OCI-LY1 (cell line): ENCODE measurements at regions not wholly inside any gene's neighbourhood (a gene's known extent, or its start where the extent isn't known, plus 50 kb on each side); places are given as distances from the start of the nearest gene placed in this dataset.

Experiments
- H2AFZ ChIP-seq: fragments of 200-600 bp; sonication (generic), shearing (Covaris generic); 2 replicates; pipeline ENCODE4 v1.6.0; 2014; ENCODE audit warnings: antibody characterized with exemption, mild to moderate bottlenecking, low read length
- H3F3A ChIP-seq: fragments of 200-600 bp; sonication (generic), shearing (Covaris generic); 2 replicates; pipeline ENCODE4 v1.6.0; 2014; ENCODE audit warnings: mild to moderate bottlenecking, antibody characterized with exemption, low read length, moderate library complexity; ENCODE audit not compliant: insufficient read depth
- H3K27ac ChIP-seq: fragments of 200-600 bp; sonication (generic); 2 replicates; pipeline ENCODE4 v1.5.1; 2014; ENCODE audit warnings: low read length, mixed run types, mild to moderate bottlenecking, low read depth; ENCODE audit not compliant: poor library complexity, severe bottlenecking
- H3K27me3 ChIP-seq: fragments of 200-600 bp; sonication (generic); 2 replicates; pipeline ENCODE4 v1.6.0; 2014; ENCODE audit warnings: antibody characterized with exemption, mild to moderate bottlenecking, low read length, moderate library complexity; ENCODE audit not compliant: insufficient read depth
- H3K36me3 ChIP-seq: fragments of 200-600 bp; sonication (generic); 2 replicates; pipeline ENCODE4 v1.6.1; 2014; ENCODE audit warnings: mild to moderate bottlenecking, antibody characterized with exemption, low read length, moderate library complexity, mixed read lengths; ENCODE audit not compliant: insufficient read depth
- H3K4me1 ChIP-seq: fragments of 200-600 bp; sonication (generic); 2 replicates; pipeline ENCODE4 v1.5.1; 2014; ENCODE audit warnings: mild to moderate bottlenecking, low read length, moderate library complexity; ENCODE audit not compliant: insufficient read depth, severe bottlenecking
- H3K4me2 ChIP-seq: fragments of 200-600 bp; sonication (generic), shearing (Covaris generic); 2 replicates; pipeline ENCODE4 v1.6.1; 2014; ENCODE audit warnings: low read length
- H3K4me3 ChIP-seq: fragments of 200-600 bp; sonication (generic); 2 replicates; pipeline ENCODE4 v1.5.1; 2014; ENCODE audit warnings: low read length, low read depth, mild to moderate bottlenecking, mixed read lengths; ENCODE audit not compliant: poor library complexity, severe bottlenecking
- H3K79me2 ChIP-seq: fragments of 200-600 bp; shearing (Covaris generic); 2 replicates; pipeline ENCODE4 v1.6.1; 2016; ENCODE audit warnings: mixed run types, low read length, mixed read lengths; ENCODE audit not compliant: insufficient read depth
- H3K9ac ChIP-seq: fragments of 200-600 bp; sonication (generic), shearing (Covaris generic); 2 replicates; pipeline ENCODE4 v1.6.1; 2014; ENCODE audit warnings: mild to moderate bottlenecking, low read length, mixed read lengths
- H3K9me2 ChIP-seq: fragments of 200-600 bp; sonication (generic), shearing (Covaris generic); 2 replicates; pipeline ENCODE4 v1.6.1; 2014; ENCODE audit warnings: low read depth, mild to moderate bottlenecking, low read length, mixed read lengths
- H3K9me3 ChIP-seq: fragments of 200-600 bp; shearing (Covaris generic); 2 replicates; pipeline ENCODE4 v1.6.1; 2014; ENCODE audit warnings: low read length, mixed read lengths
- H4K20me1 ChIP-seq: fragments of 200-600 bp; sonication (generic), shearing (Covaris generic); 2 replicates; pipeline ENCODE4 v1.6.0; 2016; ENCODE audit warnings: mild to moderate bottlenecking, low read length; ENCODE audit not compliant: insufficient read depth
- EZH2 ChIP-seq: fragments of 200-600 bp; sonication (generic), shearing (Covaris generic); IDR thresholded peaks from 2 replicates; pipeline ENCODE4 v1.8.0; 2017; ENCODE audit warnings: borderline replicate concordance, mixed run types, mild to moderate bottlenecking, antibody characterized with exemption, low read length, moderate library complexity, mixed read lengths
- TF ChIP-seq, protein P1 (sequence below): fragments of 200-600 bp; sonication (generic), shearing (Covaris generic); IDR thresholded peaks from 2 replicates; pipeline ENCODE4 v1.5.1; 2017; ENCODE audit warnings: mild to moderate bottlenecking, antibody characterized with exemption, low read length, moderate library complexity, mixed read lengths

GRCh38 chr14:86015941-86016340, 486.0 kb downstream of the FLRT2 start:
- TF ChIP-seq, protein P1, sequence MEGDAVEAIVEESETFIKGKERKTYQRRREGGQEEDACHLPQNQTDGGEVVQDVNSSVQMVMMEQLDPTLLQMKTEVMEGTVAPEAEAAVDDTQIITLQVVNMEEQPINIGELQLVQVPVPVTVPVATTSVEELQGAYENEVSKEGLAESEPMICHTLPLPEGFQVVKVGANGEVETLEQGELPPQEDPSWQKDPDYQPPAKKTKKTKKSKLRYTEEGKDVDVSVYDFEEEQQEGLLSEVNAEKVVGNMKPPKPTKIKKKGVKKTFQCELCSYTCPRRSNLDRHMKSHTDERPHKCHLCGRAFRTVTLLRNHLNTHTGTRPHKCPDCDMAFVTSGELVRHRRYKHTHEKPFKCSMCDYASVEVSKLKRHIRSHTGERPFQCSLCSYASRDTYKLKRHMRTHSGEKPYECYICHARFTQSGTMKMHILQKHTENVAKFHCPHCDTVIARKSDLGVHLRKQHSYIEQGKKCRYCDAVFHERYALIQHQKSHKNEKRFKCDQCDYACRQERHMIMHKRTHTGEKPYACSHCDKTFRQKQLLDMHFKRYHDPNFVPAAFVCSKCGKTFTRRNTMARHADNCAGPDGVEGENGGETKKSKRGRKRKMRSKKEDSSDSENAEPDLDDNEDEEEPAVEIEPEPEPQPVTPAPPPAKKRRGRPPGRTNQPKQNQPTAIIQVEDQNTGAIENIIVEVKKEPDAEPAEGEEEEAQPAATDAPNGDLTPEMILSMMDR, result no peak
- no peak for TF ChIP-seq EZH2
- no peak overlapping the region for H3K4me2 ChIP-seq

DNA sequence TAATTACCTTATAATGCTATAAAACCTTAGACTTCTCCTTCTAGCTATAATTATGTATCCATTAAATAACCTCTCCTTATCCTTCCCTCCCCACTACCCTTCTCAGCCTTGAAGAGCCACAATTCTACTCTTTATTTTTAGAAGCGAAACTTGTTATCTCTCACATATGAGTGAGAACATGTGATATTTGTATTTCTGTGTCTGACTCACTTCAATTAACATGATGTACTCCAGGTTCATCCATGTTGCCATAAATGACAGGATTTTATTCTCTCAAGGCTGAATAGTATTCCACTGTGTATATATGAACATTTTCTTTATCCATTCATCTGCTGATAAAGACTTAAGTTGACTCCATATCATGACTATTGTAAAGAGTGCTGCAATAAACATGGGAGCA, 485.6 kb downstream of the FLRT2 start:
- no peak overlapping the region for H3K9ac ChIP-seq
- no peak overlapping the region for H2AFZ ChIP-seq
- H3K4me1 ChIP-seq, result no peaks in the 10 kb centered on the region
- no peaks in the 10 kb centered on the region for H3K27me3 ChIP-seq
- no peaks in the 10 kb centered on the region for H3K9me2 ChIP-seq
- H3K4me2 ChIP-seq, result no peak overlapping the region
- TF ChIP-seq, protein P1, result no peak
- TF ChIP-seq EZH2, result no peak
- H3F3A ChIP-seq, result no peaks in the 10 kb centered on the region
- no peaks in the 10 kb centered on the region for H4K20me1 ChIP-seq
- no peak overlapping the region for H3K4me3 ChIP-seq
- no peaks in the 10 kb centered on the region for H3K79me2 ChIP-seq
- H3K27ac ChIP-seq, result no peak overlapping the region
- no peaks in the 10 kb centered on the region for H3K36me3 ChIP-seq
- no peaks in the 10 kb centered on the region for H3K9me3 ChIP-seq

More at GRCh38 chr14:86015941-86016340, 486.0 kb downstream of the FLRT2 start:
- no peak overlapping the region for H3K4me3 ChIP-seq
- H3K9ac ChIP-seq, result no peak overlapping the region
- no peaks in the 10 kb centered on the region for H3K4me1 ChIP-seq
- H3K9me3 ChIP-seq, result no peaks in the 10 kb centered on the region
- no peaks in the 10 kb centered on the region for H3K9me2 ChIP-seq
- H3K27me3 ChIP-seq, result no peaks in the 10 kb centered on the region
- no peak overlapping the region for H3K27ac ChIP-seq
- no peaks in the 10 kb centered on the region for H3F3A ChIP-seq
- no peaks in the 10 kb centered on the region for H4K20me1 ChIP-seq
- no peaks in the 10 kb centered on the region for H3K36me3 ChIP-seq
- H2AFZ ChIP-seq, result no peak overlapping the region
- no peaks in the 10 kb centered on the region for H3K79me2 ChIP-seq

DNA sequence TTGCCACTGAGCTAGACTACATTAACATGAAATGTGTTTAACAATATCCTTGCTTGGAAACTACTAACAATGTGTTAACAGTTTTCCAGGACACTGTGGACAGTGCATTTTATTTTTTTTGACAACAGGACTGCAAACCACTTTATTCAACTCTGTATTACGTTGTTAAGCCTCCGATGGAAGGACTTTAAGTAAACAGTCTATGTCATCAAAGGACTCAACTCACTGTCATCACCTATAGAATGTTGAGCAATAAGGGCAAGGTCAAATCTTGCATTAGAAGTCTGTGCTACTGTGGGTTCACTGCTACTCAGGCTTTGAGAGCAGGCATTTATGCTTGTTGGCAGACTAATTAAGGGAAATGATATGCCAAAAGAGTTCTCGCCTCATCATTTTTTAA, 483.7 kb downstream of the FLRT2 start:
- H3K4me3 ChIP-seq, result no peak overlapping the region
- H3K9ac ChIP-seq, result no peak overlapping the region
- no peaks in the 10 kb centered on the region for H3K4me1 ChIP-seq
- no peaks in the 10 kb centered on the region for H3K27me3 ChIP-seq
- TF ChIP-seq, protein P1, result no peak
- TF ChIP-seq EZH2, result no peak
- H2AFZ ChIP-seq, result no peak overlapping the region
- H3K9me2 ChIP-seq, result no peaks in the 10 kb centered on the region
- H4K20me1 ChIP-seq, result no peaks in the 10 kb centered on the region
- H3K27ac ChIP-seq, result no peak overlapping the region
- H3K4me2 ChIP-seq, result no peak overlapping the region
- H3F3A ChIP-seq, result no peaks in the 10 kb centered on the region
- H3K79me2 ChIP-seq, result no peaks in the 10 kb centered on the region
- H3K9me3 ChIP-seq, result no peaks in the 10 kb centered on the region
- no peaks in the 10 kb centered on the region for H3K36me3 ChIP-seq
